ENCODE measurements at regions not wholly inside any gene's neighbourhood (a gene's known extent, or its start where the extent isn't known, plus 50 kb on each side); places are given as distances from the start of the nearest gene placed in this dataset.

GRCh38 chr10:88033385-88033784 lies 170.0 kb downstream of the PTEN start:
- TF ChIP-seq CTCF (IDR thresholded peaks at IDR 0.05; ENCODE audit: low read depth, low read length) = no peak
- no peak for TF ChIP-seq EZH2phosphoT487 (IDR thresholded peaks at IDR 0.05; ENCODE audit: low read depth)
